Smooth muscle cell (in vitro differentiated cells): ENCODE measurements at regions not wholly inside any gene's neighbourhood (a gene's known extent, or its start where the extent isn't known, plus 50 kb on each side); places are given as distances from the start of the nearest gene placed in this dataset.

Experiments used
- DNase-seq: peaks from one replicate; lab custom pipeline; 2025; ENCODE audit not compliant: unreplicated experiment; lab: John Stamatoyannopoulos, UW
- H2AFZ ChIP-seq: fragments of 200-600 bp; sonication (generic); 2 replicates; pipeline ENCODE4 v1.6.0; 2016; ENCODE audit warnings: antibody characterized with exemption, low read depth, mild to moderate bottlenecking
- H3F3A ChIP-seq: fragments of 200-600 bp; sonication (generic); 2 replicates; pipeline ENCODE4 v1.6.0; 2017; ENCODE audit warnings: antibody characterized with exemption, low read depth
- H3K27ac ChIP-seq: fragments of 200-600 bp; sonication (generic); 2 replicates; pipeline ENCODE4 v1.5.1; 2016; ENCODE audit warnings: low read depth, mild to moderate bottlenecking
- H3K27me3 ChIP-seq: fragments of 200-600 bp; sonication (generic); 2 replicates; pipeline ENCODE4 v1.6.1; 2016; ENCODE audit warnings: low read depth, mild to moderate bottlenecking
- H3K36me3 ChIP-seq: fragments of 200-600 bp; sonication (generic); 2 replicates; pipeline ENCODE4 v1.5.1; 2016; ENCODE audit warnings: low read depth
- H3K4me1 ChIP-seq: fragments of 200-600 bp; sonication (generic); 2 replicates; pipeline ENCODE4 v1.5.1; 2016; ENCODE audit warnings: low read depth
- H3K4me2 ChIP-seq: fragments of 200-600 bp; sonication (generic); 2 replicates; pipeline ENCODE4 v1.6.0; 2016; ENCODE audit warnings: mild to moderate bottlenecking
- H3K4me3 ChIP-seq: fragments of 200-600 bp; sonication (generic); 2 replicates; pipeline ENCODE4 v1.5.1; 2016; ENCODE audit warnings: mild to moderate bottlenecking
- H3K79me2 ChIP-seq: fragments of 200-600 bp; sonication (generic); 2 replicates; pipeline ENCODE4 v1.6.0; 2016; ENCODE audit warnings: low read depth, mild to moderate bottlenecking
- H3K9ac ChIP-seq: fragments of 200-600 bp; sonication (generic); 2 replicates; pipeline ENCODE4 v1.6.0; 2016; ENCODE audit warnings: low read depth
- H3K9me3 ChIP-seq: fragments of 200-600 bp; sonication (generic); replicated peaks from 2 replicates; pipeline ENCODE4 v1.5.1; 2016; ENCODE audit warnings: low read depth
- H4K20me1 ChIP-seq: fragments of 200-600 bp; sonication (generic); 2 replicates; pipeline ENCODE4 v1.6.0; 2016; ENCODE audit warnings: low read depth
- WGBS: methylation state at CpG from one replicate; pipeline ENCODE4 v1.1.7; 2016; ENCODE audit warnings: low lambda C conversion rate; 5-methylcytosine and 5-hydroxymethylcytosine counted together
- TF ChIP-seq, protein P1 (sequence below): fragments of 200-600 bp; sonication (generic); IDR thresholded peaks from 2 replicates; pipeline ENCODE4 v1.5.1; 2017; ENCODE audit warnings: borderline replicate concordance, mild to moderate bottlenecking, antibody characterized with exemption; ENCODE audit not compliant: insufficient read depth, poor library complexity, severe bottlenecking

DNA sequence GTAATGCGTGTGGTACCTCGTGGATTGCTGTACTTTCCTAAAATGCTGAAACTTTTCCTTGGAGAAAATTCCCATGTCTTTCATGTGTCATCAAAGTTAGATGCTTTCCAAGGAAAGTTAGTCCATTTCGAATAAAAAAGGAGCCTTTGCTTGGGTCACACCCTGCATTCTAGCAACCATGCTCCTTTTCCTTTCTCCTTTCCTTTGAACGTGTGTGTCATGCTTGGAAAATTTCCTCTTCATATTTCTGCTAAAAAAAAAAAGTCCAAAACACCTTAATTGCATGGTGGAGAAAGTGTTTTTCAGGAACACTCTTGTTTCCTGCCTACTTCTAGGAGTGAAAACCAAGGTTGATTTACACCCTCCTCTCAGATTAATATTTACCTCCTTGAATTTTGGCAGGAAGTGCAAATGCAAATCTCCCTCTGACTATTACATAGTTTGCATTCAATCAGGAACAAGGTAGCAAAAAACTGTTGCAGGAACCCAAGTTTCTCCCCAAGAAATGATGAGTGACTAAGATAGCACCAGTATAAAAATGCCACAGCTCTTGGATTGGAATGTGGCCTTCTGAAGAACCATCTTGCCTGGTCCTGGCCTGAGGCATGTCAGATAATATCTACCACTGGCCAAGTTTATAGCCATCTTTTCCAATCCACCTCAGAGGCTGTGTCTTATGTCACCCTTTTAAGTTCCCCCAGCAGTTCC is 590.6 kb downstream of the QKI start:
- Histone ChIP-seq H4K20me1 (no peaks in the 10 kb centered on the region), H3K4me2 (no peak overlapping the region), H3K27me3 (no peaks in the 10 kb centered on the region), H3F3A (no peaks in the 10 kb centered on the region), H3K9me3 (no peaks in the 10 kb centered on the region), H3K9ac (no peak overlapping the region), H3K4me3 (no peak overlapping the region), H3K4me1 (peaks cover 4% of the 10 kb centered on the region), H2AFZ (no peak overlapping the region), H3K79me2 (no peaks in the 10 kb centered on the region), H3K36me3 (no peaks in the 10 kb centered on the region), H3K27ac (no peak overlapping the region)
- 63% methylated on average over 4 of the region's 4 CpGs for WGBS
- no peak for DNase-seq
- TF ChIP-seq, protein P1, sequence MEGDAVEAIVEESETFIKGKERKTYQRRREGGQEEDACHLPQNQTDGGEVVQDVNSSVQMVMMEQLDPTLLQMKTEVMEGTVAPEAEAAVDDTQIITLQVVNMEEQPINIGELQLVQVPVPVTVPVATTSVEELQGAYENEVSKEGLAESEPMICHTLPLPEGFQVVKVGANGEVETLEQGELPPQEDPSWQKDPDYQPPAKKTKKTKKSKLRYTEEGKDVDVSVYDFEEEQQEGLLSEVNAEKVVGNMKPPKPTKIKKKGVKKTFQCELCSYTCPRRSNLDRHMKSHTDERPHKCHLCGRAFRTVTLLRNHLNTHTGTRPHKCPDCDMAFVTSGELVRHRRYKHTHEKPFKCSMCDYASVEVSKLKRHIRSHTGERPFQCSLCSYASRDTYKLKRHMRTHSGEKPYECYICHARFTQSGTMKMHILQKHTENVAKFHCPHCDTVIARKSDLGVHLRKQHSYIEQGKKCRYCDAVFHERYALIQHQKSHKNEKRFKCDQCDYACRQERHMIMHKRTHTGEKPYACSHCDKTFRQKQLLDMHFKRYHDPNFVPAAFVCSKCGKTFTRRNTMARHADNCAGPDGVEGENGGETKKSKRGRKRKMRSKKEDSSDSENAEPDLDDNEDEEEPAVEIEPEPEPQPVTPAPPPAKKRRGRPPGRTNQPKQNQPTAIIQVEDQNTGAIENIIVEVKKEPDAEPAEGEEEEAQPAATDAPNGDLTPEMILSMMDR: no peak

DNA sequence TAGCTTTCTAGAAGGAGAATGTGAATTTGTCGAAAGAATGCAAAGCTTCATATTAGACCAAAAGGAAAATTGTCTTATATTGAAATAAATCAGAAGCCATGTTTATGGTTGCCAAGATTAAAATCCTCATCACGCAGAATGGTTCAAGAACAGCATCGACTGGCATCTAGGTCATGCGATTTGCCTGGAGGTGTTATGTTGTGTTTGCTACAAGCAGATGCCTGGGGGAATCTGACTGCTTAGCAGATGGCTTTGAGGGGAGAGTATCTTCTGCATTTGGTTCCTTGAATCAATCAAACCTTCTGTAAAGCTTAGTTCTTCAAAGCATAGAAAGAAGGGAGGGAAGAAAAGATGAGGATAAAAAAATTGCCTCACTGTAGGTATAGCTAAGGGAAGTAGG is 585.8 kb downstream of the QKI start:
- Histone ChIP-seq H3K79me2 (no peaks in the 10 kb centered on the region), H3K27me3 (no peaks in the 10 kb centered on the region), H3K27ac (no peak overlapping the region), H3K4me2 (no peak overlapping the region), H2AFZ (no peak overlapping the region), H3K9me3 (no peaks in the 10 kb centered on the region), H4K20me1 (no peaks in the 10 kb centered on the region), H3F3A (no peaks in the 10 kb centered on the region), H3K4me1 (peaks cover 3% of the 10 kb centered on the region), H3K4me3 (no peak overlapping the region), H3K36me3 (no peaks in the 10 kb centered on the region), H3K9ac (no peak overlapping the region)
- WGBS: 95% methylated on average over 4 of the region's 4 CpGs
- TF ChIP-seq, protein P1: no peak
- no peak for DNase-seq

- 58% methylated on average over 10 of the region's 10 CpGs for WGBS
- no peaks in the 10 kb centered on the region for H3K9me3 ChIP-seq
- peak overlapping the region; percentile 35 for H2AFZ ChIP-seq
- peak overlapping the region; percentile 76 for H3K4me2 ChIP-seq
- peak overlapping the region; percentile 27 for H3K9ac ChIP-seq
- peak overlapping the region; percentile 63 for H3K27ac ChIP-seq
- H3F3A ChIP-seq: no peaks in the 10 kb centered on the region
- H3K4me3 ChIP-seq: no peak overlapping the region
- H3K27me3 ChIP-seq: no peaks in the 10 kb centered on the region
- no peaks in the 10 kb centered on the region for H3K79me2 ChIP-seq
- DNase-seq: no peak
- H3K4me1 ChIP-seq: peaks cover 3% of the 10 kb centered on the region
- H4K20me1 ChIP-seq: no peaks in the 10 kb centered on the region
- TF ChIP-seq, protein P1: no peak
- no peaks in the 10 kb centered on the region for H3K36me3 ChIP-seq
Observed at GRCh38 chr6:163999475-164000125, 585.1 kb downstream of the QKI start.

- no peaks in the 10 kb centered on the region for H3K9me3 ChIP-seq
- no peak for DNase-seq
- no peaks in the 10 kb centered on the region for H3K79me2 ChIP-seq
- H3K9ac ChIP-seq: no peak overlapping the region
- no peaks in the 10 kb centered on the region for H3K36me3 ChIP-seq
- no peaks in the 10 kb centered on the region for H3F3A ChIP-seq
- H2AFZ ChIP-seq: no peak overlapping the region
- no peak overlapping the region for H3K27ac ChIP-seq
- H3K4me2 ChIP-seq: no peak overlapping the region
- peaks cover 3% of the 10 kb centered on the region for H3K4me1 ChIP-seq
- 59% methylated on average over 3 of the region's 3 CpGs for WGBS
- H3K27me3 ChIP-seq: no peaks in the 10 kb centered on the region
- no peak overlapping the region for H3K4me3 ChIP-seq
- no peaks in the 10 kb centered on the region for H4K20me1 ChIP-seq
- TF ChIP-seq, protein P1: no peak
Observed at GRCh38 chr6:163998496-163998895, 584.0 kb downstream of the QKI start.
